Activated CD4-positive, alpha-beta T cell treated with anti-CD3 and anti-CD28 coated beads, Interleukin-10, Interleukin-2, amounts not matched to agents 100 ng/mL and 50 ng/mL, durations not matched to agents 16 hours and 8 hours (primary cell): ENCODE measurements at regions not wholly inside any gene's neighbourhood (a gene's known extent, or its start where the extent isn't known, plus 50 kb on each side); places are given as distances from the start of the nearest gene placed in this dataset.
"Not testable (repeated sequence)": the region's sequence is repeated elsewhere in the genome, so short reads cannot be mapped to it uniquely, and the experiment has no call there.

Experiments
- DNase-seq: peaks from one replicate; pipeline ENCODE4 v3.0.0-alpha.2; 2020

GRCh38 chr3:20537234-20537633 is 351.2 kb upstream of the SGO1 start:
- DNase-seq = no peak

GRCh38 chr3:20529911-20530310 is 343.9 kb upstream of the SGO1 start:
- DNase-seq = no peak

GRCh38 chr3:20528180-20528770 is 342.3 kb upstream of the SGO1 start:
- DNase-seq = no peak

- no peak for DNase-seq
Observed at GRCh38 chr3:20527368-20527767, 341.4 kb upstream of the SGO1 start.

GRCh38 chr3:20524328-20524727 is 338.3 kb upstream of the SGO1 start:
- DNase-seq = no peak

- DNase-seq = no peak
Observed at GRCh38 chr3:20523293-20523692, 337.3 kb upstream of the SGO1 start.

GRCh38 chr3:20517316-20517715 is 331.3 kb upstream of the SGO1 start:
- not testable (repeated sequence) for DNase-seq

- DNase-seq = no peak
Observed at GRCh38 chr3:20516311-20516710, 330.3 kb upstream of the SGO1 start.

GRCh38 chr3:20515834-20516233 is 329.8 kb upstream of the SGO1 start:
- DNase-seq = no peak

GRCh38 chr3:20511863-20512505 is 326.0 kb upstream of the SGO1 start:
- DNase-seq = peak; percentile 15

GRCh38 chr3:20510396-20510795 is 324.4 kb upstream of the SGO1 start:
- no peak for DNase-seq

- no peak for DNase-seq
Observed at GRCh38 chr3:20503394-20504082, 317.5 kb upstream of the SGO1 start.

- no peak for DNase-seq
Observed at GRCh38 chr3:20490996-20491395, 305.0 kb upstream of the SGO1 start.

GRCh38 chr3:20488151-20488550 is 302.1 kb upstream of the SGO1 start:
- DNase-seq = no peak

GRCh38 chr3:20484126-20484525 is 298.1 kb upstream of the SGO1 start:
- no peak for DNase-seq

GRCh38 chr3:20482350-20482749 is 296.3 kb upstream of the SGO1 start:
- DNase-seq = no peak

- no peak for DNase-seq
Observed at GRCh38 chr3:20480786-20481365, 294.9 kb upstream of the SGO1 start.

- no peak for DNase-seq
Observed at GRCh38 chr3:20478436-20478835, 292.4 kb upstream of the SGO1 start.

- not testable (repeated sequence) for DNase-seq
Observed at GRCh38 chr3:20464237-20464636, 278.2 kb upstream of the SGO1 start.

- no peak for DNase-seq
Observed at GRCh38 chr3:20462723-20463122, 276.7 kb upstream of the SGO1 start.

GRCh38 chr3:20462226-20462625 is 276.2 kb upstream of the SGO1 start:
- DNase-seq = no peak

- DNase-seq = no peak
Observed at GRCh38 chr3:20458994-20459716, 273.1 kb upstream of the SGO1 start.

GRCh38 chr3:20456511-20456910 is 270.5 kb upstream of the SGO1 start:
- DNase-seq = no peak
